ENCODE measurements at regions not wholly inside any gene's neighbourhood (a gene's known extent, or its start where the extent isn't known, plus 50 kb on each side); places are given as distances from the start of the nearest gene placed in this dataset.

- no CpG with 5 or more reads among the region's 2 CpGs for WGBS (ENCODE audit: extremely low coverage, insufficient read length, low lambda C conversion rate)
- H3K4me1 ChIP-seq (ENCODE audit: insufficient read depth, low read length): peaks cover 20% of the 10 kb centered on the region; the same call in 1 of the 2 replicates
- no peak overlapping the region; a peak in 1 of 5 replicates for H3K4me3 Mint-ChIP-seq
Observed at GRCh38 chr9:95769473-95769872, 106.0 kb upstream of the ERCC6L2 start.

More at GRCh38 chr9:95769473-95769872, 106.0 kb upstream of the ERCC6L2 start:
- no peak overlapping the region for H3K4me2 ChIP-seq (ENCODE audit: insufficient read depth, insufficient read length, low read length)
- H3K23me2 ChIP-seq (ENCODE audit: insufficient read length, low read depth, low read length, poor library complexity, severe bottlenecking): no peaks in the 10 kb centered on the region
- no peak for TF ChIP-seq CTCF (conservative IDR thresholded peaks at IDR 0.05)
- H4K8ac ChIP-seq (replicated peaks; ENCODE audit: insufficient read length, low read depth, low read length): no peak overlapping the region
- no peak overlapping the region for H2BK120ac ChIP-seq (ENCODE audit: low read depth, low read length, poor library complexity, severe bottlenecking)
- H4K5ac ChIP-seq (ENCODE audit: insufficient read length, low read depth, low read length): no peak overlapping the region
- no peak overlapping the region for H2AFZ ChIP-seq (ENCODE audit: low read length)
- Mint-ChIP-seq H3K4me1 (peaks cover 65 to 68% of the 10 kb centered on the region in 2 experiments), H3K27me3 (ENCODE audit: low read depth) (peaks cover 15% of the 10 kb centered on the region), H3K36me3 (ENCODE audit: insufficient read depth in 1 of 3, low read depth in 3 of 3) (no peaks in the 10 kb centered on the region), H3K27ac (no peak overlapping the region), H3K9me3 (no peaks in the 10 kb centered on the region)
- no peak overlapping the region for H3K18ac ChIP-seq (ENCODE audit: insufficient read length, low read depth, low read length)
- H3K23ac ChIP-seq (ENCODE audit: insufficient read length, low read depth, low read length): no peak overlapping the region
- H3T11ph ChIP-seq (ENCODE audit: low read length): no peak overlapping the region
- no peak overlapping the region for H3K14ac ChIP-seq (ENCODE audit: insufficient read depth, low read length)
- H3K79me1 ChIP-seq (ENCODE audit: insufficient read depth, low read depth, low read length, poor library complexity, severe bottlenecking): no peaks in the 10 kb centered on the region
- no peak overlapping the region for H3K56ac ChIP-seq (ENCODE audit: insufficient read length, low read depth, low read length)
- H4K20me1 ChIP-seq (ENCODE audit: control insufficient read depth, insufficient read depth, insufficient read length): no peaks in the 10 kb centered on the region
- H3K27ac ChIP-seq (ENCODE audit: insufficient read length, low read depth, low read length): no peak overlapping the region
- H2AK5ac ChIP-seq (ENCODE audit: insufficient read length, low read length): no peak overlapping the region
- no peak overlapping the region for H3K4ac ChIP-seq (ENCODE audit: low read depth, low read length)
- no peak overlapping the region for H3K9ac ChIP-seq (ENCODE audit: extremely low read depth, insufficient read length, low read length)
- no peak overlapping the region for H4K91ac ChIP-seq (ENCODE audit: insufficient read length, low read depth, low read length)
- H3K79me2 ChIP-seq (ENCODE audit: insufficient read depth, low read length): no peaks in the 10 kb centered on the region
- no peak overlapping the region for H2BK12ac ChIP-seq (ENCODE audit: insufficient read length, low read depth, low read length)
- H2BK15ac ChIP-seq (ENCODE audit: low read depth, low read length): no peak overlapping the region
- no peaks in the 10 kb centered on the region; the same call in 1 of the 2 replicates for H3K27me3 ChIP-seq (ENCODE audit: insufficient read depth, low read length)
- no peak overlapping the region for H2BK20ac ChIP-seq (ENCODE audit: low read depth, low read length, poor library complexity, severe bottlenecking)
- DNase-seq: no peak
- no peak overlapping the region for H2BK5ac ChIP-seq (ENCODE audit: insufficient read length, low read length)
- H3K9me3 ChIP-seq (ENCODE audit: control insufficient read depth, low read depth, low read length): no peaks in the 10 kb centered on the region

Data from H9 (cell line).